Keratinocyte (primary cell): ENCODE measurements at regions not wholly inside any gene's neighbourhood (a gene's known extent, or its start where the extent isn't known, plus 50 kb on each side); places are given as distances from the start of the nearest gene placed in this dataset.

Experiments
- DNase-seq: peaks from one replicate; pipeline ENCODE4 v3.0.0-alpha.2; 2011; ENCODE audit warnings: low read depth, missing footprints, low spot score
- FAIRE-seq: peaks from 2 replicates; lab custom pipeline; 2011; peaks lifted over from hg19 to GRCh38; lab: Jason Lieb, UNC
- H2AFZ ChIP-seq: 2 replicates; pipeline ENCODE4 v1.6.0; 2012; ENCODE audit warnings: low read length, control low read depth, inconsistent platforms; ENCODE audit not compliant: control insufficient read depth
- H3K27ac ChIP-seq: 2 replicates; pipeline ENCODE4 v1.5.1; 2011; ENCODE audit warnings: low read length; ENCODE audit not compliant: control insufficient read depth, insufficient read depth
- H3K27me3 ChIP-seq: 3 replicates; pipeline ENCODE4 v1.6.0; 2011; ENCODE audit warnings: low read length; ENCODE audit not compliant: control insufficient read depth, insufficient read depth; ENCODE audit errors: extremely low read depth
- H3K36me3 ChIP-seq, 2 experiments: 2 replicates in 1 of 2; 3 replicates in 1 of 2; pipeline ENCODE4 v1.5.1; 2011; ENCODE audit warnings: low read length in 2 of 2, mild to moderate bottlenecking in 1 of 2; ENCODE audit not compliant: control insufficient read depth in 2 of 2, insufficient read depth in 2 of 2; ENCODE audit errors: extremely low read depth in 1 of 2
- H3K4me1 ChIP-seq: 3 replicates; pipeline ENCODE4 v1.5.1; 2011; ENCODE audit warnings: low read length; ENCODE audit not compliant: control insufficient read depth, insufficient read depth; ENCODE audit errors: extremely low read depth
- H3K4me2 ChIP-seq: 3 replicates; pipeline ENCODE4 v1.6.0; 2011; ENCODE audit warnings: low read depth, low read length; ENCODE audit not compliant: control insufficient read depth, insufficient read depth; ENCODE audit errors: extremely low read depth
- H3K4me3 ChIP-seq, 3 experiments: fragments of 200-600 bp in 1 of 3; sonication (generic) in 1 of 3; 2 replicates in 2 of 3; 3 replicates in 1 of 3; pipeline ENCODE4 v1.5.1; 2011 to 2016; ENCODE audit warnings: low read length in 3 of 3, mild to moderate bottlenecking in 3 of 3, control low read depth in 2 of 3, inconsistent platforms in 1 of 3, low read depth in 1 of 3, mixed read lengths in 1 of 3, mixed run types in 1 of 3, moderate library complexity in 1 of 3; ENCODE audit not compliant: control insufficient read depth in 2 of 3, insufficient read depth in 2 of 3; ENCODE audit errors: extremely low read depth in 1 of 3
- H3K79me2 ChIP-seq: 2 replicates; pipeline ENCODE4 v1.6.0; 2012; ENCODE audit warnings: low read length; ENCODE audit not compliant: control insufficient read depth, insufficient read depth
- H3K9ac ChIP-seq: 3 replicates; pipeline ENCODE4 v1.6.0; 2011; ENCODE audit warnings: low read length; ENCODE audit not compliant: control insufficient read depth, insufficient read depth; ENCODE audit errors: extremely low read depth
- H3K9me1 ChIP-seq: 3 replicates; pipeline ENCODE4 v1.6.0; 2011; ENCODE audit warnings: low read length; ENCODE audit not compliant: control insufficient read depth, insufficient read depth; ENCODE audit errors: extremely low read depth
- H3K9me3 ChIP-seq: 2 replicates; pipeline ENCODE4 v1.5.1; 2012; ENCODE audit warnings: low read depth, low read length; ENCODE audit not compliant: control insufficient read depth
- H4K20me1 ChIP-seq: 3 replicates; pipeline ENCODE4 v1.6.0; 2011; ENCODE audit warnings: low read length; ENCODE audit not compliant: control insufficient read depth, insufficient read depth; ENCODE audit errors: extremely low read depth
- EZH2 ChIP-seq: IDR thresholded peaks from one replicate; pipeline ENCODE4 v1.6.1; 2012; ENCODE audit warnings: inconsistent platforms, mild to moderate bottlenecking, low read length, moderate library complexity
- dilution Hi-C: fragments of 300-500 bp; cut with MboI; formaldehyde crosslinking; loops from one replicate; pipeline ENCODE4 v1.7.0; 2020; ENCODE audit warnings: low sequenced_read_pairs; ENCODE audit not compliant: extremely low pct_ligation_motif_present
- TF ChIP-seq, protein P1 (sequence below), 3 experiments: IDR thresholded peaks in 1 of 3; conservative IDR thresholded peaks in 1 of 3; optimal IDR thresholded peaks in 1 of 3; 2 replicates in 2 of 3; 3 replicates in 1 of 3; pipeline versions ENCODE3 to v1.5.1; 2011; ENCODE audit warnings: low read length in 3 of 3, mild to moderate bottlenecking in 3 of 3, moderate library complexity in 2 of 3, control low read depth in 1 of 3, inconsistent platforms in 1 of 3; ENCODE audit not compliant: insufficient read depth in 2 of 3; ENCODE audit errors: extremely low read depth in 1 of 3

DNA sequence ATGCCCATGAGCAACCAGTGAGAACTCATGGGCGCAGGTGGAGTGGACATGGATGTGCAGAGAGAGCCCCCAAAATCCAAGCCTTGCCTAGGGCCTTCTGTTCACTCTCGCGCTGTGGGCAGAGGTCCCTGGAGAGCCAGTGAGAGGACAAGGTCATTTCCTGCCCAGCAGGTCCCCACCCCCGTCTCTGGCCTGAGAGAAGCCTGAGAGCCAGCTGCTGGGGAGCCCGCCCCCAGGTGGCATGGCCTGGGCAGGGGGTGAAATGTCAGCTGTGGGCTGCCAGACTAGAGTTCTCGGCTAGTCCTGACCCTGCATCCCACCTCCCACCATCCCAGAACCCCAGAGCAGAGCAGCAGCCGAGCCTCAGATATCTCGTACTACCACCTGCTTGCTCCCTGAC lies 85.3 kb downstream of the BARX1 start:
- Histone ChIP-seq H3K27me3 (no peaks in the 10 kb centered on the region), H3K27ac (no peak overlapping the region), H3K9me1 (no peaks in the 10 kb centered on the region), H3K4me2 (no peak overlapping the region), H4K20me1 (no peaks in the 10 kb centered on the region), H3K4me1 (no peaks in the 10 kb centered on the region), H3K36me3 (no peaks in the 10 kb centered on the region), H3K79me2 (no peaks in the 10 kb centered on the region), H3K9ac (no peak overlapping the region), H3K4me3 (no peak overlapping the region), H2AFZ (no peak overlapping the region), H3K9me3 (no peaks in the 10 kb centered on the region)
- DNase-seq, result no peak
- FAIRE-seq, result no peak
- TF ChIP-seq, protein P1, sequence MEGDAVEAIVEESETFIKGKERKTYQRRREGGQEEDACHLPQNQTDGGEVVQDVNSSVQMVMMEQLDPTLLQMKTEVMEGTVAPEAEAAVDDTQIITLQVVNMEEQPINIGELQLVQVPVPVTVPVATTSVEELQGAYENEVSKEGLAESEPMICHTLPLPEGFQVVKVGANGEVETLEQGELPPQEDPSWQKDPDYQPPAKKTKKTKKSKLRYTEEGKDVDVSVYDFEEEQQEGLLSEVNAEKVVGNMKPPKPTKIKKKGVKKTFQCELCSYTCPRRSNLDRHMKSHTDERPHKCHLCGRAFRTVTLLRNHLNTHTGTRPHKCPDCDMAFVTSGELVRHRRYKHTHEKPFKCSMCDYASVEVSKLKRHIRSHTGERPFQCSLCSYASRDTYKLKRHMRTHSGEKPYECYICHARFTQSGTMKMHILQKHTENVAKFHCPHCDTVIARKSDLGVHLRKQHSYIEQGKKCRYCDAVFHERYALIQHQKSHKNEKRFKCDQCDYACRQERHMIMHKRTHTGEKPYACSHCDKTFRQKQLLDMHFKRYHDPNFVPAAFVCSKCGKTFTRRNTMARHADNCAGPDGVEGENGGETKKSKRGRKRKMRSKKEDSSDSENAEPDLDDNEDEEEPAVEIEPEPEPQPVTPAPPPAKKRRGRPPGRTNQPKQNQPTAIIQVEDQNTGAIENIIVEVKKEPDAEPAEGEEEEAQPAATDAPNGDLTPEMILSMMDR (optimal IDR thresholded peaks at IDR 0.05 in 1 of 3, IDR thresholded peaks at IDR 0.05 in 1 of 3, conservative IDR thresholded peaks at IDR 0.05 in 1 of 3; ENCODE audit: extremely low read depth in 1 of 3, insufficient read depth in 2 of 3, low read length in 3 of 3), result no peak
- no peak for TF ChIP-seq EZH2
- dilution Hi-C loops, result no loop called here

DNA sequence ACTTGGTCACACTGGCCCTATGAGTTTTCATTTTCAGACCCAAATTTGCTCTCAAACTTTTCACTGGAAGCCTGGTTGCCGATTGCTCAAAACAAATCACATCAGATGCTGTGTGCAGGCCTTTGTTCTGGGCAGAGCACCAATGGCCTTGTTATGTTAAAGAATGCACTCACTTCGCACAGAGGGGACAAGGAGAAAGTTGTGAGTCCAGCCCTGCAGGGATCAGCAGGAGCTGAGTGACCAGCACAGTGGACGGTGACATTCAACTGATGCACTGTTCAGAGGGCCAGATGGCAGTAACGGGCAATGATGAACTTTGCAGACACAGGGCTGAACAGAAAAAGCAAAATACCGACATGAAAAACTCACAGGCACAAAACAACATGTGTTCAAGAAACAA lies 86.1 kb downstream of the BARX1 start:
- H3K27me3 ChIP-seq, result no peaks in the 10 kb centered on the region
- H3K36me3 ChIP-seq, result no peaks in the 10 kb centered on the region

More for the DNA sequence above, 86.1 kb downstream of the BARX1 start:
- FAIRE-seq, result no peak
- Histone ChIP-seq H3K9me1 (no peaks in the 10 kb centered on the region), H3K4me1 (no peaks in the 10 kb centered on the region), H3K9me3 (no peaks in the 10 kb centered on the region), H3K4me3 (no peak overlapping the region), H4K20me1 (no peaks in the 10 kb centered on the region), H3K79me2 (no peaks in the 10 kb centered on the region), H3K27ac (no peak overlapping the region), H3K4me2 (no peak overlapping the region), H2AFZ (no peak overlapping the region), H3K9ac (no peak overlapping the region)
- dilution Hi-C loops, result no loop called here
- TF ChIP-seq EZH2, result no peak
- TF ChIP-seq, protein P1 (optimal IDR thresholded peaks at IDR 0.05 in 1 of 3, IDR thresholded peaks at IDR 0.05 in 1 of 3, conservative IDR thresholded peaks at IDR 0.05 in 1 of 3; ENCODE audit: extremely low read depth in 1 of 3, insufficient read depth in 2 of 3, low read length in 3 of 3), result no peak
- no peak for DNase-seq
